ENCODE measurements at regions not wholly inside any gene's neighbourhood (a gene's known extent, or its start where the extent isn't known, plus 50 kb on each side); places are given as distances from the start of the nearest gene placed in this dataset.

DNA sequence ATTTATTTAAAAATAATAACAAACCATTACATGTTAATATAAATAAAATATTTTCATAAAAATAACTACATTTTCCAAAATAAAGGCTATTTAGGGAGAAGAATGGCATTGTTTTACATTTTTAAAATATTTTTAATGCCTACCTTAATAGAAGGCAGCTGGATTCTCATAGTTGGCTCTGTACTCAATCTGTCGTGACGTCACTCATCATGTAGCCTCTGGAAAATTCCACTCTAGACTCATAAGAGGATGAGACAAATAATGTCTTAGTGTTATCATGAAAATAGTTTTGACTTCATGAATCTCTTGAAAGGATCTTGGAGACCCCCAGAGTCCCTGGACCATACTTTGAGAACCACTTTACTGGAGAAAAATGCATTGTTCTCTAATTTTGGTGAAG lies 93.1 kb downstream of the NXNL2 start:
- TF ChIP-seq, protein P1, sequence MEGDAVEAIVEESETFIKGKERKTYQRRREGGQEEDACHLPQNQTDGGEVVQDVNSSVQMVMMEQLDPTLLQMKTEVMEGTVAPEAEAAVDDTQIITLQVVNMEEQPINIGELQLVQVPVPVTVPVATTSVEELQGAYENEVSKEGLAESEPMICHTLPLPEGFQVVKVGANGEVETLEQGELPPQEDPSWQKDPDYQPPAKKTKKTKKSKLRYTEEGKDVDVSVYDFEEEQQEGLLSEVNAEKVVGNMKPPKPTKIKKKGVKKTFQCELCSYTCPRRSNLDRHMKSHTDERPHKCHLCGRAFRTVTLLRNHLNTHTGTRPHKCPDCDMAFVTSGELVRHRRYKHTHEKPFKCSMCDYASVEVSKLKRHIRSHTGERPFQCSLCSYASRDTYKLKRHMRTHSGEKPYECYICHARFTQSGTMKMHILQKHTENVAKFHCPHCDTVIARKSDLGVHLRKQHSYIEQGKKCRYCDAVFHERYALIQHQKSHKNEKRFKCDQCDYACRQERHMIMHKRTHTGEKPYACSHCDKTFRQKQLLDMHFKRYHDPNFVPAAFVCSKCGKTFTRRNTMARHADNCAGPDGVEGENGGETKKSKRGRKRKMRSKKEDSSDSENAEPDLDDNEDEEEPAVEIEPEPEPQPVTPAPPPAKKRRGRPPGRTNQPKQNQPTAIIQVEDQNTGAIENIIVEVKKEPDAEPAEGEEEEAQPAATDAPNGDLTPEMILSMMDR (IDR thresholded peaks at IDR 0.05; ENCODE audit: insufficient read depth, low read depth, low read length): no peak
- TF ChIP-seq EZH2 (IDR thresholded peaks at IDR 0.05; ENCODE audit: insufficient read depth, low read length): no peak

Data from astrocyte (in vitro differentiated cells and primary cell).